ENCODE measurements at regions not wholly inside any gene's neighbourhood (a gene's known extent, or its start where the extent isn't known, plus 50 kb on each side); places are given as distances from the start of the nearest gene placed in this dataset.

- DNase-seq (ENCODE audit: low read depth in 1 of 2, low spot score in 2 of 2) (no peak), FAIRE-seq (no peak)
- H3K36me3 ChIP-seq (ENCODE audit: control insufficient read depth in 2 of 4, insufficient read depth in 4 of 4, low read length in 3 of 4): no peaks in the 10 kb centered on the region
- H2AK5ac ChIP-seq (ENCODE audit: low read depth, low read length): no peak overlapping the region
- no peaks in the 10 kb centered on the region for H3K4me1 ChIP-seq (replicated peaks in 1 of 4; ENCODE audit: control insufficient read depth in 3 of 4, insufficient read depth in 4 of 4, low read length in 3 of 4)
- no peaks in the 10 kb centered on the region for H3K79me2 ChIP-seq (ENCODE audit: control insufficient read depth in 1 of 2, insufficient read depth in 2 of 2, low read length in 2 of 2)
- no peak overlapping the region for H2BK5ac ChIP-seq (ENCODE audit: low read depth, low read length)
- H2BK15ac ChIP-seq (ENCODE audit: low read length): no peak overlapping the region
- H2BK20ac ChIP-seq (ENCODE audit: low read length): no peak overlapping the region
- 82% methylated on average over 3 of the region's 3 CpGs; no CpG with 5 or more reads in 1 of the 2 experiments for WGBS, 2 experiments (ENCODE audit: extremely low coverage in 1 of 2, insufficient coverage in 1 of 2, insufficient read length in 1 of 2, insufficient replicate concordance in 2 of 2, low coverage in 1 of 2, low lambda C conversion rate in 2 of 2, missing lambda C conversion rate in 1 of 2)
- no peak overlapping the region for H2BK12ac ChIP-seq (ENCODE audit: low read depth, low read length)
- no peak overlapping the region for H3K23ac ChIP-seq (ENCODE audit: insufficient read length)
- H3K56ac ChIP-seq (replicated peaks; ENCODE audit: insufficient read length, low read depth, low read length): no peak overlapping the region
- no peaks in the 10 kb centered on the region for H3K27me3 ChIP-seq (replicated peaks in 1 of 4; ENCODE audit: control insufficient read depth in 3 of 4, extremely low read depth in 1 of 4, insufficient read depth in 3 of 4, low read length in 3 of 4)
- H3K9ac ChIP-seq (replicated peaks in 1 of 4; ENCODE audit: extremely low read depth in 1 of 4, low read depth in 3 of 4, low read length in 3 of 4): no peak overlapping the region
- no peaks in the 10 kb centered on the region for H4K20me1 ChIP-seq (replicated peaks in 1 of 2; ENCODE audit: control insufficient read depth in 1 of 2, insufficient read depth in 2 of 2, low read length in 2 of 2)
- no peak overlapping the region for H4K91ac ChIP-seq (replicated peaks; ENCODE audit: insufficient read length, low read length)
- ChIA-PET POLR2A (ENCODE audit: partially characterized antibody) (no interaction called here), CTCF (ENCODE audit: partially characterized antibody) (interaction anchor here (1.4 kb wide), 1 partner anchor 54 kb away, joined by 3 read pairs; no protein-coding TSS in a partner anchor)
- H4K5ac ChIP-seq (ENCODE audit: insufficient read length, low read depth, low read length): no peak overlapping the region
- TF ChIP-seq JUND (IDR thresholded peaks at IDR 0.05; ENCODE audit: low read length) (no peak), HDAC2 (IDR thresholded peaks at IDR 0.05; ENCODE audit: borderline replicate concordance in 1 of 2, low read depth in 2 of 2, low read length in 2 of 2) (no peak), RNF2 (IDR thresholded peaks at IDR 0.05; ENCODE audit: borderline replicate concordance, low read depth, low read length, missing control alignments, poor library complexity, severe bottlenecking) (no peak), CHD1 (IDR thresholded peaks at IDR 0.05; ENCODE audit: low read depth, low read length) (no peak), RXRA (IDR thresholded peaks at IDR 0.05; ENCODE audit: insufficient read depth, low read depth, low read length) (no peak), BACH1 (IDR thresholded peaks at IDR 0.05; ENCODE audit: low read length) (no peak), CREB1 (IDR thresholded peaks at IDR 0.05) (no peak), CBX5 (IDR thresholded peaks at IDR 0.05; ENCODE audit: low read depth, low read length) (no peak), TEAD4 (IDR thresholded peaks at IDR 0.05; ENCODE audit: low read depth, low read length) (no peak)
- no peak overlapping the region for H3K18ac ChIP-seq (ENCODE audit: extremely low read depth, low read length)
- no peak overlapping the region for H2BK120ac ChIP-seq (replicated peaks; ENCODE audit: low read depth, low read length)
- no peak overlapping the region for H3K14ac ChIP-seq (ENCODE audit: insufficient read length)
- no peak overlapping the region for H3K4me2 ChIP-seq (ENCODE audit: insufficient read depth in 1 of 2, low read depth in 2 of 2, low read length in 2 of 2)
- H3K4me3 ChIP-seq (ENCODE audit: extremely low read depth in 1 of 4, insufficient read depth in 2 of 4, low read depth in 3 of 4, low read length in 4 of 4): no peak overlapping the region
- H3K23me2 ChIP-seq (ENCODE audit: low read depth, low read length): no peaks in the 10 kb centered on the region
- H3K9me3 ChIP-seq (ENCODE audit: insufficient read depth in 2 of 2, low read depth in 1 of 2, low read length in 1 of 2): peaks cover 7 to 11% of the 10 kb centered on the region in 2 experiments; a peak in 2 of 4 replicates
- H3K27ac ChIP-seq (ENCODE audit: low read depth, low read length): no peak overlapping the region
- no peak overlapping the region for H3K4ac ChIP-seq (replicated peaks; ENCODE audit: insufficient read length, low read depth, low read length)
- no peak overlapping the region for H4K8ac ChIP-seq (ENCODE audit: extremely low read depth, insufficient read depth, low read length)
- H3K79me1 ChIP-seq (ENCODE audit: low read depth, low read length): no peaks in the 10 kb centered on the region
- H2AFZ ChIP-seq (ENCODE audit: low read length): no peak overlapping the region
Measured at GRCh38 chr15:100818927-100819326, 60.7 kb upstream of the ALDH1A3 start.

Measured in H1 (cell line).